ENCODE measurements at regions not wholly inside any gene's neighbourhood (a gene's known extent, or its start where the extent isn't known, plus 50 kb on each side); places are given as distances from the start of the nearest gene placed in this dataset.

GRCh38 chr12:76201316-76201715, 116.8 kb upstream of the NAP1L1 start:
- TF ChIP-seq CTCF (IDR thresholded peaks at IDR 0.05) (no peak), POLR2AphosphoS5 (IDR thresholded peaks at IDR 0.05; ENCODE audit: insufficient read depth in 1 of 2, low read depth in 1 of 2) (no peak), POLR2A (IDR thresholded peaks at IDR 0.05) (no peak)

All from vagina (tissue), 2 donors.